HFFc6 (cell line): ENCODE measurements at regions not wholly inside any gene's neighbourhood (a gene's known extent, or its start where the extent isn't known, plus 50 kb on each side); places are given as distances from the start of the nearest gene placed in this dataset.

Experiments
- DNase-seq: peaks from one replicate; pipeline ENCODE4 v3.0.0-alpha.2; 2018
- H3K27ac Mint-ChIP-seq: 2 replicates; pipeline ENCODE4 v1.8.0; 2020; ENCODE audit warnings: mild to moderate bottlenecking, mixed read lengths
- H3K27me3 Mint-ChIP-seq: 2 replicates; pipeline ENCODE4 v1.8.0; 2021; ENCODE audit warnings: mild to moderate bottlenecking, moderate library complexity, mixed read lengths; ENCODE audit not compliant: insufficient read depth
- H3K36me3 Mint-ChIP-seq: 2 replicates; pipeline ENCODE4 v1.8.0; 2021; ENCODE audit warnings: low read depth, mixed read lengths
- H3K4me1 Mint-ChIP-seq: 2 replicates; pipeline ENCODE4 v1.8.0; 2020; ENCODE audit warnings: low read depth, mixed read lengths
- H3K4me3 Mint-ChIP-seq: 2 replicates; pipeline ENCODE4 v1.8.0; 2020; ENCODE audit warnings: mild to moderate bottlenecking, moderate library complexity, mixed read lengths
- H3K9me3 Mint-ChIP-seq: 2 replicates; pipeline ENCODE4 v1.8.0; 2020; ENCODE audit warnings: mild to moderate bottlenecking, mixed read lengths
- CTCF ChIP-seq: fragments of 200-600 bp; sonication (generic); IDR thresholded peaks from 2 replicates; pipeline ENCODE4 v1.5.0; 2021; ENCODE audit warnings: antibody characterized with exemption, mild to moderate bottlenecking

- Mint-ChIP-seq H3K4me3 (no peak overlapping the region), H3K27ac (no peak overlapping the region), H3K27me3 (peaks cover 3% of the 10 kb centered on the region; the same call in 1 of the 2 replicates), H3K36me3 (no peaks in the 10 kb centered on the region), H3K9me3 (no peaks in the 10 kb centered on the region), H3K4me1 (no peaks in the 10 kb centered on the region)
- no peak for TF ChIP-seq CTCF
- DNase-seq = no peak
Measured at GRCh38 chr12:58269476-58269875, 328.1 kb downstream of the ATP23 start.

- Mint-ChIP-seq H3K36me3 (no peaks in the 10 kb centered on the region), H3K27ac (no peak overlapping the region), H3K4me3 (no peak overlapping the region), H3K27me3 (peaks cover 3% of the 10 kb centered on the region), H3K4me1 (no peaks in the 10 kb centered on the region), H3K9me3 (peaks cover under 1% of the 10 kb centered on the region; the same call in 1 of the 2 replicates)
- no peak for TF ChIP-seq CTCF
- DNase-seq = no peak
Measured at GRCh38 chr12:58270966-58271705, 329.8 kb downstream of the ATP23 start.

GRCh38 chr12:58272461-58272860 lies 331.1 kb downstream of the ATP23 start:
- DNase-seq = no peak
- peaks cover 11% of the 10 kb centered on the region for H3K9me3 Mint-ChIP-seq
- TF ChIP-seq CTCF = no peak
- H3K27me3 Mint-ChIP-seq = peaks cover 3% of the 10 kb centered on the region
- H3K27ac Mint-ChIP-seq = no peak overlapping the region
- no peak overlapping the region for H3K4me3 Mint-ChIP-seq
- peaks cover 8% of the 10 kb centered on the region for H3K36me3 Mint-ChIP-seq
- no peaks in the 10 kb centered on the region for H3K4me1 Mint-ChIP-seq

GRCh38 chr12:58277231-58277630 lies 335.9 kb downstream of the ATP23 start:
- no peak overlapping the region for H3K27ac Mint-ChIP-seq
- DNase-seq = no peak
- H3K36me3 Mint-ChIP-seq = peaks cover 13% of the 10 kb centered on the region
- TF ChIP-seq CTCF = no peak
- no peak overlapping the region for H3K4me3 Mint-ChIP-seq
- no peaks in the 10 kb centered on the region for H3K4me1 Mint-ChIP-seq
- H3K27me3 Mint-ChIP-seq = no peaks in the 10 kb centered on the region; the same call in 1 of the 2 replicates
- H3K9me3 Mint-ChIP-seq = peaks cover 11% of the 10 kb centered on the region

GRCh38 chr12:58283553-58283952 lies 342.2 kb downstream of the ATP23 start:
- no peak for TF ChIP-seq CTCF
- Mint-ChIP-seq H3K4me3 (no peak overlapping the region), H3K27me3 (peaks cover 9% of the 10 kb centered on the region; the same call in 1 of the 2 replicates), H3K9me3 (no peaks in the 10 kb centered on the region; the same call in 1 of the 2 replicates), H3K36me3 (peaks cover 2% of the 10 kb centered on the region; the same call in 1 of the 2 replicates), H3K27ac (no peak overlapping the region), H3K4me1 (no peaks in the 10 kb centered on the region)
- DNase-seq = no peak
